ENCODE measurements at regions not wholly inside any gene's neighbourhood (a gene's known extent, or its start where the extent isn't known, plus 50 kb on each side); places are given as distances from the start of the nearest gene placed in this dataset.

- DNase-seq: no peak
Measured at GRCh38 chr5:74248576-74248975, 392.0 kb downstream of the ENC1 start.

GRCh38 chr5:74244406-74244805 is 396.1 kb downstream of the ENC1 start:
- DNase-seq: no peak

GRCh38 chr5:74243634-74244033 is 396.9 kb downstream of the ENC1 start:
- no peak for DNase-seq

DNA sequence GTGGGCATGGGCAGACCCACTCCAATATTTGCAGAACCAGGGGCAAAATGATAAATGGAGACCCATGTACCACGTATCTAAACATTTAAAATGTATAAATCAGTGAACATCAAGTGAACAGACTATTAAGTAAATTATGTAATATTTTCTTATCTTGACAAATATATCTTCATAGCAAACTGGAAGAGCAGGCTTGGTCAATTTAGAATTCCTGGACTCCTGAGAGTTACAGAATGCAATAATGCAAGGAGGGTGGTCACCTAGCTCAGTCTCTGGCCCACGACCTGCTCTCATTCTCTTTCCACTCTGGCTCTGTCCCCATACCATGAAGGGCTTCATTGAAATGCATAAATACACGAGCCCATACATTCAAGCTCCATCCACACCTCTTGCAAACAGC is 398.0 kb downstream of the ENC1 start:
- DNase-seq: no peak

- DNase-seq: no peak
Measured at GRCh38 chr5:74241751-74242140, 398.8 kb downstream of the ENC1 start.

DNA sequence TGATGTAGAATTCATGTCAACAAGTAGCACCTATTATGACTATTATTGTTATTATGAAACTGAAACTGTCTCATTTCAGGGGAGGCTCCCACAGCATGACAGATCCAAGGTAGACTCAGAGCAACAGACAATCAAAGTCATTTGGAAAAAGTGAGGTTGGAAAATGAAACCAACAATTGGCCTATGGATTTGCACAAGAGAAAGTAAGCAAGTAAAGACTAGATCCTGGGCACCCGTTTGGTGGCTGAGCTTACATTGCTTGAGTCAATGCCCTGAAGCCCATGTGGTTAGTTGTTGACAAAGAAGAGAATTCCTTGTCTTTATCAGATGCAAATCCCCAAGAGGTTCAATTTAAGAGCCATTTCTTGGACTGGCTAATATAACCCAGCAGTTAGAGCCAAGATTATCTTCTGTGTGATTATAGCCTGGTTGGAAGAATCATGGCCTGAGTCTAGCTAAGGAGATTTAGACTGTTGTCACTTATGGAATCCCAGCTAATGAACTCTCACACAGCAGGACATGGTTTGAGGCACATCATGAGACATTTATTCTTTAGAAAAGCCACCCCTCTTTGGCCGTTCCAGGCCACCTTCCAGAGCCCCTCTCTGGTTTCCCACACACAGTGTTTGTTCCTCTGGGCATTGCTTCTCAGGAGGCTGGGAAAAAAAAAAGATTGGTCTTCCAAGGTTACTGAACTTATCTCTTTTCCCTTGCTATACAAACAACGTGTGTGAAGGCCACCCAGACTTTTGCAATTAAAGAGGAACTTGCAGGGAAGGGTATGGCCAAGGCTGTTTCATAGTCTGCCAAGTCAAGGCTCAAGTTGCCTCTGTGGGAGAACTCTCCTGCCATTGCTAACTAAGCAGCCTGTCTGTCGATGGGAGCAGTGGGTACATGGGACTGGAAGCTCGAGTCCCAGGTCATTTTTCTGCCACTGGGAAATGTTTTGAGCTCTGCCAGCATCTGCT is 399.5 kb downstream of the ENC1 start:
- peak; percentile 13 for DNase-seq

DNA sequence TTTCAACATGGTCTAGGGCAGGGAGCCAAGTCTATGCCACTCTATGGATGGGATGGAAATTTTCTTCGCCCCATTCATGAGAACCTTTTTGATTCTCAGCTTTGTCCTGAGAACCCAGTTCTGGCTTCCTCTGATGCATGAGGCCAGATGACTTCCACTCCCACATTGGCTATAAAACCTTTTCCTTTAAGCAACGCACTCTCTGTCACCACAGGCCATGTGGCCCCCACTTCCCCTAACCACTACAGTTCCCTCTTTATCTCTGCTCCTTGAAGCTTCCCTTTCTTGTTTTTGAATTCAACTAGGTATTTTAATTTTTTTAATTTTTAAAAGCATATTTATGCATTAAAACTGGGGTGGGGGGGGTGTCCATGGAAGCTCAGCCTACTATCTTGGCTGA is 401.3 kb downstream of the ENC1 start:
- DNase-seq: peak; percentile 61

GRCh38 chr5:74237571-74238145 is 402.9 kb downstream of the ENC1 start:
- DNase-seq: no peak

- DNase-seq: no peak
Measured at GRCh38 chr5:74235552-74235951, 405.0 kb downstream of the ENC1 start.

DNA sequence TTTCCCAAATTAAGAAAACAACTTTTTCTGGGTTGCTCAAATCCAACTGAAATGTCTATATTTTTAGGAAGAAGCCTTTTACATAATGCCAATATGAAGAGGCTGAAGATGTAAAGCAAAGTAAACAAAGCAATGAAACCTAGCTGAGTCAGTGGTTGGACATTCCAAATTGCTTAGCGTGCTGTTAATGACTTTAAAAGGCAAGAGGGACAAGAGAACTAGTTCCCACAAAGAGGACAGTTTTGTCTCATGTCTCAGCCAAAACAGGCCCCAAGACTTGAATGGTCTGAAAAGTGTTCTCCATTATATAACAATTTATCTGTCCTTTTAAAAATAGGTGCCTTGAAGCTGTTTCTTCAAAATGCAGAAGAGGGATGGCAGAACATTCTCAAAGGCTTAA is 407.0 kb downstream of the ENC1 start:
- no peak for DNase-seq

DNA sequence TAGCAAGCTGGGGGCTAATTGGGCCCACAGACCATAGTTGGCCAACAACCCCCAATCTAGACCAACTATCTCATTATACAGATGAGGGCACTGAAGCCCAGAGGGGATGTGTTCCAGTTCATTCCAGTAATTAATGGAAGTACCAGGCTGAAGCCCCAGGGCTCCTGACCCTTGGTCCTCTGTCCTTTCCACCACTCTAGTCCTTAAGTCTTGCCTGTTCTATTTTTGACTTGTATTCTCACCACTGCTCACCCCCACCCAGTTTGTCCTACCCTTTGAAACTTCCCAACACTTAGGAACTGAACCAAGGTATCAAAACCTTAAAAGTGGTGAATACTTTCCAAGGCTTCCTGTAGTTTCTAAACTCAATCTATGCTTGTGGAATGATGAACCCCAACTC is 407.4 kb downstream of the ENC1 start:
- no peak for DNase-seq

DNA sequence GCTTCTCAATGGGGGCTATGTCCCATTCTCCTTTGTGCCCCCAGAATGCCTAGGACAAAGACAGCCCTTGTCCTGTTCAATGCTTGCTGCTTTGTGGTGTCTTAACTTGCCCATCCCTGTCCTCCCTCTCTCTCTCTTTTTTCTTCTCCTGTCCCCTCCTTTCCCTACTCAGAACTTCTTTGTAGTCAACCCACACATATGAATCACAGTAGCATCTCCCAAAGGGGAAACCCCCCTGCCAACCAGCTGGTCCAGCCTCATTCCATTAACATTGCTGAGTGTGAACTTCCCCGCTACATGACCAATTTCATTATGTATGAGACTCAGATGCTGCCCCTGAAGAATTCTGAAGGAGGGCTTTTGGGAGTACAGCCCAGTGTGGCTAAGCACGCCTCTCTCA is 408.3 kb downstream of the ENC1 start:
- DNase-seq: no peak

DNA sequence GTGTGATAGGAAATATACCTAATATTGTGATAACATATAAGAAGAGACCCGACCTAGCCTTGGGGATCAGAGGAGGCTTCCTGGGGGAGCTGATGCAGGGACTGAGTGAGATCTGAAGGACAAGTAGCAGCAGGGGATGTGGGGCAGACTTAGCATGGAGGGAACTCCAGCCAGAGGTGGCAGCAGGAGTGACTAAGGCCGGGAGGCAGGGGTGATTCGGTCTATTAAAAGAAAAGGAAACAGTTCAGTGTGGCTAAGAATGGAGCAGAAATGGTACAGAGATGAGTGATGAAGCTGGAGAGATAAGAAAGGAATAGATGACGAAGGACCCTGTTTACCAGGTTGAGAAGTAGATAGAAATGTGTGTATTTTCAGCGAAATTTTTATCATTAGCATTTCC is 408.8 kb downstream of the ENC1 start:
- DNase-seq: no peak

- no peak for DNase-seq
Measured at GRCh38 chr5:74226716-74227485, 413.6 kb downstream of the ENC1 start.

DNA sequence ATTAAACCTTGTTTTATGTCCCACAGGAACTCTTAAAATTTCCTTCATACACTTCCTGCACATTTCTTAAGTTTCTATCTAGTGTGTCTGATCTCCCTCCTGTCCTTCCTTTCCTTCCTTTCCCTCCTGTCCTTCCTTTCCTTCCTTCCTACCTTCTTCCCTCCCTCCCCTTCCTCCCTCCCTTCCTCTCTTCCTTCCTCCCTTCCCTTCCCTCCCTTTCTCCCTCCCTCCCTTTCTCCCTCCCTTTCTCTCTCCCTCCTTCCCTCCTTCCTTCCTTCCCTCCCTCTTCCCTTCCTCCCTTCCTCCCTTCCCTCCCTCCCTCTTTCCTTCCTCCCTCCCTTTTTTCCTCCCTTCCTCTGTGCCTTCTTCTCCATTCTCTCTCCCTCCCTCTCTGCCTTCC is 414.9 kb downstream of the ENC1 start:
- no peak for DNase-seq

GRCh38 chr5:74224331-74224730 is 416.2 kb downstream of the ENC1 start:
- DNase-seq: no peak

- no peak for DNase-seq
Measured at GRCh38 chr5:74222806-74223205, 417.7 kb downstream of the ENC1 start.

DNA sequence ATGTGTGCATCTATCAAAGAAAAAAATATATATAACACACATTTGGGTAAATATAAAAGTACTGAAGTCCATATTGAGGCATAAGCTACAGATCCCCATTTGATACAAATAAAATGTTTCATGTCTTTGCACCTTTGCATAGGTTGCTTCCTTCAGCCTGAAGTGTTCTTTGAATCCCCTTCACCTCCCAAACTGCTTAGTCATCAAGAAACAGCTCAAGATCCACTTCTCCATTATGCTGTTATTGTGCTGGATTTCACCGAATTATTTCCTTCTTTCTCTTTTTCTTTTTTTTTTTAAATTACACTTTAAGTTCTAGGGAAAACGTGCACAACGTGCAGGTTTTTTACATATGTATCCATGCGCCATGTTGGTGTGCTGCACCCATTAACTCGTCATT is 419.1 kb downstream of the ENC1 start:
- no peak for DNase-seq

GRCh38 chr5:74216012-74216411 is 424.5 kb downstream of the ENC1 start:
- no peak for DNase-seq

- peak; percentile 32 for DNase-seq
Measured at GRCh38 chr5:74212336-74212735, 428.2 kb downstream of the ENC1 start.

GRCh38 chr5:74209571-74209970 is 431.0 kb downstream of the ENC1 start:
- DNase-seq: no peak

DNA sequence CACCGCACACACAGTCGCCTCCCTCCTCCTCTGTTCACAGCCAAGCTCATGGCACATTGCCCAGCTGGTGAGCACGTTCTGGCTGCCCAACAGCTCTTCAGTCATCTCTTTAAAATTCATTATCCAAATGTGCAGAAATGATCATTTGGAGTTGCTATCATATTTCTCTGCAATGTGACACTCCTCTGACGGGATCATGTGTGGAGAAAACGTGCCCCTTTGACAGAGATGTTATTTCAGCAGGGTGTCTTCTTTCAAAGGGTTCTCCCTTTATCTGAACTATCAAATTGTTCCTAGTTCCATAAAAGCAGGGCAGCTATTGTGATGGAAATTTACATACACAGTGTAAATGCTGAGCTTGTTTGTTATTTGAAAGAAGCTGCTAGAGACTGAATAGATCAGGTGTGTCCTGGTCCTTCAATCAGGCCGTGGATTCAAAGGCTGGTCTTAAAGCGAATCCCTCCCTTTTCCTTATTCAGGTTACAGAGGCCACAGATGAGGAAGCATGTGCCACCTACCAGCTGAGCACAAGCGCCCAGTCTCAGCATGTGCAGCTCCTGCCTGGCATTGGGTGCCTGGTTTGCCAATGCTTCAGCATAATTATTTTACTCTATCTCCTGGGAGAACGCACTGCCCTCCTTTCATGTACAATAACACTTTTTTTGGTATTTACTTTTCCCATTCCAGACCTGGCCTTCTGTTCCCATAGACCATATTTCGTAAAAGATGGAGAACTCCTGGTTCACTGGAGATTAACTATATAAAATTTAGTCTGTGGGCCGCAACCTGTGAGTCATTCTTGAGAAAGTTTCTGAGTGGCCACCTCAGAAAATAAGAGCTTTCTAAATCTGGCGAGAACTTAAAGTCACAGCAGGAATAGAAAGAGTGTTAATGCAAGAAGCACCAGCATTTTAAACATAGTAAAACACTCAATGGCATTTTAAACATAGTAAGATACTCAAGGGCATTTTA is 433.7 kb downstream of the ENC1 start:
- DNase-seq: no peak
